BJ (cell line): ENCODE measurements at regions not wholly inside any gene's neighbourhood (a gene's known extent, or its start where the extent isn't known, plus 50 kb on each side); places are given as distances from the start of the nearest gene placed in this dataset.
"Not testable (repeated sequence)": the region's sequence is repeated elsewhere in the genome, so short reads cannot be mapped to it uniquely, and the experiment has no call there.

Experiments
- CTCF ChIA-PET: fragments of 350-600 bp; formaldehyde crosslinking; extraction: SDS; loops from one replicate; lab custom pipeline; 2021; ENCODE audit warnings: antibody characterized with exemption, inconsistent platforms; lab: Yijun Ruan, JAX
- POLR2A ChIA-PET: fragments of 300-600 bp; sonication (Branson Sonifier 250); formaldehyde crosslinking; extraction: SDS; loops from one replicate; lab custom pipeline; 2021; ENCODE audit warnings: antibody characterized with exemption; lab: Charles Lee
- DNase-seq: peaks from one replicate; pipeline ENCODE4 v3.0.0-alpha.2; 2011; ENCODE audit warnings: low read depth
- H3K27me3 ChIP-seq: 2 replicates; pipeline ENCODE4 v1.6.0; 2011; ENCODE audit warnings: low read length; ENCODE audit not compliant: control insufficient read depth, insufficient read depth
- H3K36me3 ChIP-seq: 2 replicates; pipeline ENCODE4 v1.5.1; 2011; ENCODE audit warnings: low read length; ENCODE audit not compliant: control insufficient read depth, insufficient read depth
- H3K4me3 ChIP-seq: 2 replicates; pipeline ENCODE4 v1.5.1; 2011; ENCODE audit warnings: low read depth, mild to moderate bottlenecking, control low read depth, low read length
- TF ChIP-seq, protein P1 (sequence below): IDR thresholded peaks from 2 replicates; pipeline ENCODE4 v1.5.1; 2011; ENCODE audit warnings: low read depth, mild to moderate bottlenecking, control low read depth, inconsistent platforms, low read length, moderate library complexity; ENCODE audit not compliant: insufficient read depth

DNA sequence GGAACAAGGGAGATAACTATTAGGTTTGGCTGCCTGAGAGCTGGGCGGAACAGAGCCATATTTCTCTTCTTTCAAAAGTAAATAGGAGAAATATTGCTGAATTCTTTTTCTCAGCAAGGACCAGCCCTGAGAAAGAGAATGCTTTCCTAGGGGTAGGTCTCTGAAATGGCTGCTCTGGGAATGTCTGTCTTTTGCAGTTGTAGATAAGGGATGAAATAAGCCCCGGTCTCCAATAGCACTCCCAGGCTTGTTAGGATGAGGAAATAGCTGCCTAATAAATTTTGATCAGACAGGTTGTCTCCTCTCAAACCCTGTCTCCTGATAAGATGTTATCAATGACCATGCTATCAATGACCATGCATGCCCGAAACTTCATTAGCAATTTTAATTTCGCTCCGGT, 207.8 kb upstream of the KIT start:
- ChIA-PET CTCF (interaction anchor here (1.8 kb wide), 1 partner anchor 8 kb away, joined by 5 read pairs; no protein-coding TSS in a partner anchor), POLR2A (no interaction called here)
- no peak for DNase-seq
- TF ChIP-seq, protein P1, sequence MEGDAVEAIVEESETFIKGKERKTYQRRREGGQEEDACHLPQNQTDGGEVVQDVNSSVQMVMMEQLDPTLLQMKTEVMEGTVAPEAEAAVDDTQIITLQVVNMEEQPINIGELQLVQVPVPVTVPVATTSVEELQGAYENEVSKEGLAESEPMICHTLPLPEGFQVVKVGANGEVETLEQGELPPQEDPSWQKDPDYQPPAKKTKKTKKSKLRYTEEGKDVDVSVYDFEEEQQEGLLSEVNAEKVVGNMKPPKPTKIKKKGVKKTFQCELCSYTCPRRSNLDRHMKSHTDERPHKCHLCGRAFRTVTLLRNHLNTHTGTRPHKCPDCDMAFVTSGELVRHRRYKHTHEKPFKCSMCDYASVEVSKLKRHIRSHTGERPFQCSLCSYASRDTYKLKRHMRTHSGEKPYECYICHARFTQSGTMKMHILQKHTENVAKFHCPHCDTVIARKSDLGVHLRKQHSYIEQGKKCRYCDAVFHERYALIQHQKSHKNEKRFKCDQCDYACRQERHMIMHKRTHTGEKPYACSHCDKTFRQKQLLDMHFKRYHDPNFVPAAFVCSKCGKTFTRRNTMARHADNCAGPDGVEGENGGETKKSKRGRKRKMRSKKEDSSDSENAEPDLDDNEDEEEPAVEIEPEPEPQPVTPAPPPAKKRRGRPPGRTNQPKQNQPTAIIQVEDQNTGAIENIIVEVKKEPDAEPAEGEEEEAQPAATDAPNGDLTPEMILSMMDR = no peak
- H3K4me3 ChIP-seq = no peak overlapping the region
- H3K27me3 ChIP-seq = no peaks in the 10 kb centered on the region; the same call in 1 of the 2 replicates
- H3K36me3 ChIP-seq = no peaks in the 10 kb centered on the region

DNA sequence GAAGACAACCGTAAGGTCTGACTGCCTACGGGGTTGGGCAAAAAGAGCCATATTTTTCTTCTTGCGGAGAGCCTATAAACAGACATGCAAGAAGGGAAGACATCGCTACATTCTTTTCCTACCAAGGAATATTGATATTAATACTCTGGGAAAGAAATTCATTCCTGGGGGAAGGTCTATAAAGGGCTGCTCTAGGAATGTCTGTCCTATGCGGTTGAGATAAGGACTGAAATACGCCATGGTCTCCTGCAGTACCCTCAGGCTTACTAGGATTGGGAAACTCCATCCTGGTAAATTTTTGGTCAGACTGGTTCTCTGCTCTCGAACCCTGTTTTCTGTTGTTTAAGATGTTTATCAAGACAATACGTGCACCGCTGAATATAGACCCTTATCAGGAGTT, 190.8 kb upstream of the KIT start:
- H3K27me3 ChIP-seq, H3K36me3 ChIP-seq, CTCF ChIA-PET, POLR2A ChIA-PET, H3K4me3 ChIP-seq, DNase-seq: not testable (repeated sequence)

DNA sequence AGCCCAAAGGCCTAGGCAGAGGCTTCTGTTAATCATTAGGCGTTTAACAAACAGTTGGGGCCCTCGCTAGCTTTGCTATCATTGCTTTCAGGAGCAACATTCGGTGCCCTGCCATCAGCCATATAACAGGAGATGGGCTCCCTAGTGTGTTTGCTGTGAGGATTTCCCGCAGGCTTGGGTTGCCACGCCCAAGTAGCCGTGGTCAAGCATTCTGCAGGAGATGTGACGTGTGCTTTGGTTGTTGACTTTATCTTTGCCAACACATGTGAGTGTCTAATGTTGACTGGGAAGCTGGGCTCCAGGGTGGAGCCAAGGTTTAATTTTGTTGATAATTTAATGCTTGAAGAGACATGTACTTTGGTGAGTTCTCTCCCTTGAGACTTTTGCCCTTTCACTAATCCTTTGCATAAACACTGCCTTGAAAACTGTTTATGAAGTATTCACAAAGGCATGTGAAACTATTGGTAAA, 184.6 kb upstream of the KIT start:
- POLR2A ChIA-PET = no interaction called here
- Histone ChIP-seq H3K4me3 (no peak overlapping the region), H3K36me3 (no peaks in the 10 kb centered on the region), H3K27me3 (no peaks in the 10 kb centered on the region)
- DNase-seq = no peak
- TF ChIP-seq, protein P1 = no peak
- CTCF ChIA-PET = interaction anchor here (1.4 kb wide), 1 partner anchor 12 kb away, joined by 3 read pairs; no protein-coding TSS in a partner anchor

DNA sequence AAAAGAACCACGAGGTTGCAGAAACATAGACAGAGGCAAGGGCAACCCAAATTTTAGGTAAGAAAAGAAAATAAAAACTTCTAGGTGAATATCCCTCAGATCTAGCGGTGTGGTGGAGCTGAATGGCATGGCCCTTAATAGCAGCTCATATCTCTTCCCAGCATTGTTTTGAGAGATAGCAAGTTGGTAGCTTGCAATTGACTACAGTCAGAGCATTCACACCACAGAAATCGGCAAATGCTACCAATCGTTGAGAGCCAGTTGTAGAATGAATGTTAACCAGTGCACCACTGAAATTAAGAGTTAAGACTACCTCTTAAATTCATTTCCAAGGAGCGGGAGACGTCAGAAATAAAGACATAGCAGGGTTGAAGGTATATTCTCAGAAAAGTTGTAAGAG, 184.0 kb upstream of the KIT start:
- CTCF ChIA-PET = interaction anchor here (1.4 kb wide), 1 partner anchor 11 kb away, joined by 3 read pairs; no protein-coding TSS in a partner anchor
- TF ChIP-seq, protein P1 = no peak
- Histone ChIP-seq H3K4me3 (no peak overlapping the region), H3K27me3 (no peaks in the 10 kb centered on the region), H3K36me3 (no peaks in the 10 kb centered on the region)
- POLR2A ChIA-PET = no interaction called here
- DNase-seq = no peak

DNA sequence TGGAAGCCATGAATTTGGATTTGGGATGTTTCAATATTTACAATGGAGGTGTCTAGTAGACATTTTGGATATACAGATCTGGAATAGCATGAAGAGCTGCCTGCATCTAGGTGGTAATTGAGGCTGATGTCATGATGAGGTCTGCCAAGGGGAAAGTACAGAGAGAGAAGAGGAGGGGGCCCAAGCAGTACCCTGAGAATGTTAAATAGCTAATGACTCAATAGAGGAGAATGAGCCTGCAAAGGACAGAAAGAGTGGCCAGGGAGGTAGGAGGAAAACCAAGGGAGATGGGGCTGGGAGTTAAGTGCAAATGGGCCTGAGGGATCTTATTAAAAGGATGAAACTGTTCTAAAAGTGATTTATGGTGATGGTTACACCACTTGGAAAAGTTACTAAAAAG, 182.2 kb upstream of the KIT start:
- CTCF ChIA-PET = no interaction called here
- no peak for DNase-seq

More for the DNA sequence above, 182.2 kb upstream of the KIT start:
- H3K36me3 ChIP-seq = no peaks in the 10 kb centered on the region
- TF ChIP-seq, protein P1 = no peak
- no peaks in the 10 kb centered on the region for H3K27me3 ChIP-seq
- POLR2A ChIA-PET = no interaction called here
- no peak overlapping the region for H3K4me3 ChIP-seq
